Left lung (tissue), 4 donors: ENCODE measurements at regions not wholly inside any gene's neighbourhood (a gene's known extent, or its start where the extent isn't known, plus 50 kb on each side); places are given as distances from the start of the nearest gene placed in this dataset.
A peak's percentile ranks its signal among the peaks of the same experiment; 100 is the strongest.

Experiments used
- ATAC-seq: fragments of 200-7000 bp; cut with Tn5 transposase; one replicate; pipeline ENCODE4 v1.9.1; 2020; ENCODE audit warnings: moderate library complexity
- DNase-seq, 4 donors: peaks; one replicate each; pipeline ENCODE4 v3.0.0-alpha.2; 2013 to 2020
- H3K27ac ChIP-seq, 2 donors: fragments of 200-600 bp; sonication (generic) in 1 of 2; one replicate each; pipeline versions ENCODE4 v1.5.0 to v1.8.0; 2020 to 2021
- H3K27me3 ChIP-seq, 2 donors: fragments of 200-600 bp; sonication (generic) in 1 of 2; one replicate each; pipeline versions ENCODE4 v1.5.0 to v1.8.0; 2020 to 2021
- H3K36me3 ChIP-seq, 2 donors: fragments of 200-600 bp; sonication (generic) in 1 of 2; one replicate each; pipeline versions ENCODE4 v1.5.0 to v1.8.0; 2020 to 2021
- H3K4me1 ChIP-seq, 2 donors: fragments of 200-600 bp; one replicate each; pipeline ENCODE4 v1.8.0; 2021
- H3K4me3 ChIP-seq, 2 donors: fragments of 200-600 bp; sonication (generic) in 1 of 2; one replicate each; pipeline versions ENCODE4 v1.5.0 to v1.8.0; 2020 to 2021; ENCODE audit warnings: mild to moderate bottlenecking in 1 of 2
- H3K9me3 ChIP-seq, 2 donors: fragments of 200-600 bp; sonication (generic) in 1 of 2; one replicate each; pipeline versions ENCODE4 v1.5.0 to v1.8.0; 2020 to 2021
- intact Hi-C, 2 donors: fragments of 100-400 bp; cut with DNase I; formaldehyde crosslinking; loops; one replicate each; pipeline versions ENCODE4 v1.11.2 to v1.14.2; 2022
- TF ChIP-seq, protein P1 (sequence below), 2 donors: fragments of 200-600 bp; sonication (generic) in 1 of 2; IDR thresholded peaks; one replicate each; pipeline versions ENCODE4 v1.5.0 to v1.8.0; 2021; ENCODE audit warnings: antibody characterized with exemption in 2 of 2
- donor health status: DM: no; HTN: yes; CAD: no.
- donor health status: DM: no; HTN: no; CAD: no.

DNA sequence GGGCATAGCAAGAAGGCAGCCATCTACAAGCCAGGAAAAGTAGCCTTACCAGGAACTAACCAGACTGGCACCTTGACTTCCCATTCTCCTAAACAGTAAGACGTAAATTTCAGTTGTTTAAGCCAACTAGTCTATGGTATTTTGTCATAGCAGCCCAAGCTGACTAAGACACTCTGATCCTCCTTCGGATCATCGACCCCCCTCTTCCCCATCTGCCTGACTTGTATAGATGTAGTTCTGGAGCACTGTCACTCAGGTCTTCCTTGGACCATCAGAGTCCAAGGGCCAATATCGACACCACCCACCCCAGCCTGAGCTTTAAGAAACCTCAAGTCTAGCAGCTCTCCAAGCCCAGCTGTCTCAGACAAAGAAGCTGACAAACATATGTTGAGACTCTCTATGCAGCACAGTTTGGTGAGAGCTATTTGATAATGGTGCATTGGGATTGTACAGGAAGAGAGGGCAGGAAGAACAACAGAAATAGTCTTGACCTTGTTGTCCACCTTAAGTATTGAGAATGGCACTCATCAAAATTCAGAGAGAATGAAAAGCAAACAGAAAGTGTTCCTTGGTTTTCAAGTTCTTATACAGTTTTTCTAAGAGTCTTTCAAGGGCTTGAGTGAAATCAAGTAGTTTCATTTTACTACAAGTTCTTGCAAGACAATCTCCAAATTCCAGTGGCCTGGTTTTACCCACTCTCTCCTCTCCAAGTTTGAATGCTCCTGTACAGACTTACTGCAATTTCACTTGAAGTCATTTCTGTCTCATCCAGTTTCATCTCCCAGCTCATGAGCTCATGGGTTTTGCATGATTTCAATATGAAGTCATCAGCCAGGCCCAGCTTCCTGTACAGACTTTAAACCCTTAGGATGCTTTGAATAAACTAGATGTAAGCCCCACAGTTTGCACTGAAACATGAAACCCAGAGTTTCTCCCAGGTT is 122.3 kb upstream of the RAI14 start:
- TF ChIP-seq, protein P1, sequence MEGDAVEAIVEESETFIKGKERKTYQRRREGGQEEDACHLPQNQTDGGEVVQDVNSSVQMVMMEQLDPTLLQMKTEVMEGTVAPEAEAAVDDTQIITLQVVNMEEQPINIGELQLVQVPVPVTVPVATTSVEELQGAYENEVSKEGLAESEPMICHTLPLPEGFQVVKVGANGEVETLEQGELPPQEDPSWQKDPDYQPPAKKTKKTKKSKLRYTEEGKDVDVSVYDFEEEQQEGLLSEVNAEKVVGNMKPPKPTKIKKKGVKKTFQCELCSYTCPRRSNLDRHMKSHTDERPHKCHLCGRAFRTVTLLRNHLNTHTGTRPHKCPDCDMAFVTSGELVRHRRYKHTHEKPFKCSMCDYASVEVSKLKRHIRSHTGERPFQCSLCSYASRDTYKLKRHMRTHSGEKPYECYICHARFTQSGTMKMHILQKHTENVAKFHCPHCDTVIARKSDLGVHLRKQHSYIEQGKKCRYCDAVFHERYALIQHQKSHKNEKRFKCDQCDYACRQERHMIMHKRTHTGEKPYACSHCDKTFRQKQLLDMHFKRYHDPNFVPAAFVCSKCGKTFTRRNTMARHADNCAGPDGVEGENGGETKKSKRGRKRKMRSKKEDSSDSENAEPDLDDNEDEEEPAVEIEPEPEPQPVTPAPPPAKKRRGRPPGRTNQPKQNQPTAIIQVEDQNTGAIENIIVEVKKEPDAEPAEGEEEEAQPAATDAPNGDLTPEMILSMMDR (IDR thresholded peaks at IDR 0.05): no peak
- DNase-seq (peak in 1 of 4 donors; percentile 41), ATAC-seq (peak; percentile 63)
- intact Hi-C loops: no loop called here
- Histone ChIP-seq H3K4me1 (peaks cover 0 to 29% of the 10 kb centered on the region in 2 donors), H3K4me3 (no peak overlapping the region), H3K36me3 (no peaks in the 10 kb centered on the region), H3K27ac (peak overlapping the region; percentile 33 to 72), H3K27me3 (no peaks in the 10 kb centered on the region), H3K9me3 (no peaks in the 10 kb centered on the region)

DNA sequence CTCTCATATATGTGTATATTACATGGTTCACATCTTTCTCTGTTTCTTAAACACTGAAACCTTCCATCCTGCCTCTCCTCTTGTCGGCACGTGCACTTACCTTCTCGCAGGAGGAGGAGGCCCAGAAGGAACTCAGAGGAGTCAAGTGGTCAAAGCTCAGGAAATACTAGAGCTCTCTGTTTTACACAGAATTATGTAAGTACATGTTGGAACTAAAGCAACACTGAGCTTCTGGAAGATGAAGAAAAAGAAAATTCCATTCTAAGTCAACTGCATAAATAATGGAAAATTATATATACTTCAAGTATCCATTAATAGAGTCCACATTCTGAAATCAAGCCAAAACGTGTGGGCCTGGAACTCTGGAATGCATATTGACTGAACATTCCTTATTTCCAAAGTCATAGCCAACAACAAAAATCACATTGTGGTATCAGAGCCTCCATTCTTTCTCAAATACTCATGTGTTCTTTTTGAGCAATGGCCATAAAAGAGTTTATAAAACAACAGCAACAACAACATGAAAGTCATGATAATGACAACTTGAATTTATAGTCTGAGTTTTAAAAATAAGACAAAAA is 121.5 kb upstream of the RAI14 start:
- Histone ChIP-seq H3K9me3 (no peaks in the 10 kb centered on the region), H3K27me3 (no peaks in the 10 kb centered on the region), H3K4me1 (peaks cover 0 to 27% of the 10 kb centered on the region in 2 donors), H3K4me3 (no peak overlapping the region), H3K27ac (peak overlapping the region in 1 of 2 donors; percentile 72), H3K36me3 (no peaks in the 10 kb centered on the region)
- intact Hi-C loops: no loop called here
- TF ChIP-seq, protein P1 (IDR thresholded peaks at IDR 0.05): no peak
- ATAC-seq: peak; percentile 57
- no peak for DNase-seq

DNA sequence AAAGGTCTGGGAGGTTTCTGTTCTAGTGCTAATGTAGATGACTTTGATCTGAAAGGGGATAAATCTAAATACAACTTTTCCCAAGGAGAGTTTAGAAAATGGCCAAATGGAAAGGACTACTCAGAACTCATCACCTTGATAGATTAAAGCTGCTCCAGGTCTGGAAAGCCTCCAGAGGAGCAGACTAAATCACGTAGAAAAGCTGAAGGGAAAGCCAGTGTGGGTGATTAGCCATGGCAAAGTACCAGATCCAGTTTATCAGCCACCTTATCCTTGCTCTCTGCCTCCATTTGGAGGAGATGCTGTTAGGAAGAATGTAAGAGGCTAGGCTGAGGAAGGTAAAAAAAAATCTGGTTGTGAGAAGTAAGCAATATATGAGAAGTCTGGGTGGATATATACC is 120.7 kb upstream of the RAI14 start:
- Histone ChIP-seq H3K4me1 (peaks cover 0 to 23% of the 10 kb centered on the region in 2 donors), H3K27ac (peak overlapping the region in 1 of 2 donors; percentile 72), H3K9me3 (no peaks in the 10 kb centered on the region), H3K36me3 (no peaks in the 10 kb centered on the region), H3K4me3 (no peak overlapping the region), H3K27me3 (no peaks in the 10 kb centered on the region)
- intact Hi-C loops: no loop called here
- TF ChIP-seq, protein P1 (IDR thresholded peaks at IDR 0.05): no peak
- ATAC-seq: no peak
- DNase-seq: no peak

DNA sequence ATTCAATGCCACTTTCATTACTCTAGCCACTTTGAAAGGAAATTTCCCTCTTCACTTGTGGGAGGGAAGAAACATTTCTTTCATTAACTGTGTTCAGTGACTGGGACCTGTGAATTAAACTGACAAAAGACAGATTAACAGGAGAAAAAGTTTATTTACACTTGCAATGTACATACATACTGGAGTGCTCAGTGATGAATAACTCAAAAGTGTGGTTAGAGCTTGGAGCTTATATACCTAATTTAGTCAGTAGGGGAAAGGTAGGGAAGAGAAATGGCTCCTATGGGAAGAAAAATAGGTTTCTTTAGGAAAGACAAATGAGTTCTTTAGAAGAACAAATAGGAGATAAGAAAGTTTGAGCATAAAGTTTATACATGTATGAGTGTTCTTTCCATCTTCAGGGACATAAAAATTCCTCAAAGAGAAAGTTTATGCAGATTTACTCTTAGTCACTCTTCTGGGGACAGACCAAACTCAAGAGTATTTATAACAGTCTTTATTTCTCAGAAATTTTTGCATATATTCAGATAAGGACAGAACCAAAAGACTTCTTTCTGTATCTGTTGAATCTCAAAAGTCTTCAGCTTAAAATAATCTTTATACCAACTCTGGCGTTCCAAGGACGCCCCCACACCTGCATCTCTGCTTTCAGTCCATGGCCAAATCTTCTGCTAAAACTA is 120.0 kb upstream of the RAI14 start:
- TF ChIP-seq, protein P1 (IDR thresholded peaks at IDR 0.05): no peak
- no peak for DNase-seq
- H3K36me3 ChIP-seq: no peaks in the 10 kb centered on the region
- no peaks in the 10 kb centered on the region for H3K27me3 ChIP-seq
- ATAC-seq: no peak
- intact Hi-C loops: no loop called here
- no peaks in the 10 kb centered on the region for H3K9me3 ChIP-seq
- peak overlapping the region in 1 of 2 donors; percentile 72 for H3K27ac ChIP-seq
- H3K4me3 ChIP-seq: no peak overlapping the region
- peaks cover 0 to 23% of the 10 kb centered on the region in 2 donors for H3K4me1 ChIP-seq

DNA sequence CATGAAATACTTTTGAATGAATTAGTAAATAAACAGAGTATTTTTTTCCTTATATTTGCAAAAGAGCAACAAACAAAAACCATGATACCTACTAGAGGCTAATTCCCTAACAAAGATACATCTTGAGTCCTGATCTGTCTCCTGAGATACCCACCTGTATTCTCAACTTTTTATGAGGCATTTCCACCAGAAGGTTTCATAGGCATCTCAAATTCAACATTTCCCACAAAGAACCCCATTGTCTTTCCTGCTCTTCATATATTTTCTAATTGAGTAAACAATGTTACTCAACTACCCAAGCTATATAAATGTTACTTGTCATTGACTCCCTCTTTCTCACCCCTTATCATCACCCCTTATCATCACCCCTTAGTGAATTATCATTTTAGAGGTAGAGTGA is 119.4 kb upstream of the RAI14 start:
- TF ChIP-seq, protein P1 (IDR thresholded peaks at IDR 0.05): no peak
- no peak for DNase-seq
- H3K27ac ChIP-seq: no peak overlapping the region
- peaks cover 0 to 23% of the 10 kb centered on the region in 2 donors for H3K4me1 ChIP-seq
- intact Hi-C loops: no loop called here
- no peaks in the 10 kb centered on the region for H3K9me3 ChIP-seq
- no peaks in the 10 kb centered on the region for H3K36me3 ChIP-seq
- no peak overlapping the region for H3K4me3 ChIP-seq
- no peak for ATAC-seq
- no peaks in the 10 kb centered on the region for H3K27me3 ChIP-seq
